Endothelial cell of umbilical vein (primary cell): ENCODE measurements at regions not wholly inside any gene's neighbourhood (a gene's known extent, or its start where the extent isn't known, plus 50 kb on each side); places are given as distances from the start of the nearest gene placed in this dataset.
A peak's percentile ranks its signal among the peaks of the same experiment; 100 is the strongest.

Experiments
- BruUV-seq: library from RNA; stranded (reverse); fragments of 400-500 nt; replicated peaks from 2 replicates; lab custom pipeline; 2021; lab: Mats Ljungman, UMichigan
- CTCF ChIA-PET: fragments of 300-600, 350-600 bp; sonication (Branson Sonifier 250); formaldehyde crosslinking; loops from one replicate; lab custom pipeline; 2021; ENCODE audit warnings: antibody characterized with exemption, inconsistent platforms; lab: Charles Lee
- POLR2A ChIA-PET: fragments of 300-600, 350-600 bp; sonication (Branson Sonifier 250); formaldehyde crosslinking; loops from one replicate; lab custom pipeline; 2021; ENCODE audit warnings: antibody characterized with exemption, inconsistent platforms; lab: Charles Lee
- DNase-seq: peaks from one replicate; pipeline ENCODE4 v3.0.0-alpha.2; 2011; ENCODE audit warnings: low read depth, low spot score
- FAIRE-seq: peaks from 2 replicates; lab custom pipeline; 2011; peaks lifted over from hg19 to GRCh38; lab: Jason Lieb, UNC
- H2AFZ ChIP-seq: 2 replicates; pipeline ENCODE4 v1.6.0; 2012; ENCODE audit warnings: low read depth, low read length, control low read depth, inconsistent platforms
- H3K27ac ChIP-seq: 2 replicates; pipeline ENCODE4 v1.5.1; 2011; ENCODE audit warnings: low read depth, mild to moderate bottlenecking, control low read depth, low read length, moderate library complexity; ENCODE audit not compliant: insufficient read depth
- H3K27me3 ChIP-seq, 2 experiments: 2 replicates each; pipeline versions ENCODE4 v1.6.0 to v1.6.1; 2011; ENCODE audit warnings: low read length in 2 of 2, mixed read lengths in 1 of 2; ENCODE audit not compliant: control insufficient read depth in 2 of 2, insufficient read depth in 2 of 2
- H3K36me3 ChIP-seq, 2 experiments: 2 replicates in 1 of 2; 3 replicates in 1 of 2; pipeline ENCODE4 v1.5.1; 2011; ENCODE audit warnings: low read length in 2 of 2, mild to moderate bottlenecking in 1 of 2, moderate library complexity in 1 of 2; ENCODE audit not compliant: control insufficient read depth in 2 of 2, insufficient read depth in 2 of 2; ENCODE audit errors: extremely low read depth in 1 of 2
- H3K4me1 ChIP-seq: 3 replicates; pipeline ENCODE4 v1.5.1; 2011; ENCODE audit warnings: mild to moderate bottlenecking, low read length; ENCODE audit not compliant: control insufficient read depth, insufficient read depth; ENCODE audit errors: extremely low read depth
- H3K4me2 ChIP-seq: 2 replicates; pipeline ENCODE4 v1.6.1; 2011; ENCODE audit warnings: low read length, control low read depth, mixed read lengths; ENCODE audit not compliant: insufficient read depth
- H3K4me3 ChIP-seq, 3 experiments: fragments of 200-600 bp in 1 of 3; sonication (generic), shearing (Covaris generic) in 1 of 3; replicated peaks in 1 of 3; 2 replicates each; pipeline ENCODE4 v1.5.1; 2011 to 2016; ENCODE audit warnings: control low read depth in 3 of 3, low read length in 3 of 3, mild to moderate bottlenecking in 2 of 3, inconsistent platforms in 1 of 3, low read depth in 1 of 3, moderate library complexity in 1 of 3; ENCODE audit not compliant: insufficient read depth in 1 of 3
- H3K79me2 ChIP-seq: 2 replicates; pipeline ENCODE4 v1.6.0; 2012; ENCODE audit warnings: low read length, inconsistent platforms; ENCODE audit not compliant: control insufficient read depth, insufficient read depth
- H3K9ac ChIP-seq: replicated peaks from 2 replicates; pipeline ENCODE3; 2011; ENCODE audit warnings: low read length, control low read depth; ENCODE audit not compliant: insufficient read depth; ENCODE audit errors: extremely low read depth
- H3K9me1 ChIP-seq: replicated peaks from 3 replicates; pipeline ENCODE4 v1.6.0; 2011; ENCODE audit warnings: mild to moderate bottlenecking, low read length; ENCODE audit not compliant: control insufficient read depth, insufficient read depth; ENCODE audit errors: extremely low read depth
- H3K9me3 ChIP-seq: replicated peaks from 2 replicates; pipeline ENCODE4 v1.5.1; 2012; ENCODE audit warnings: low read length, inconsistent platforms; ENCODE audit not compliant: control insufficient read depth, insufficient read depth
- H4K20me1 ChIP-seq: replicated peaks from 2 replicates; pipeline ENCODE3; 2011; ENCODE audit warnings: mild to moderate bottlenecking, low read length; ENCODE audit not compliant: control insufficient read depth, insufficient read depth; ENCODE audit errors: extremely low read depth
- EZH2 ChIP-seq: IDR thresholded peaks from 2 replicates; pipeline ENCODE4 v1.6.1; 2012; ENCODE audit warnings: borderline replicate concordance, low read depth, mild to moderate bottlenecking, moderate library complexity, low read length, inconsistent platforms; ENCODE audit not compliant: severe bottlenecking
- FOS ChIP-seq: IDR thresholded peaks from 2 replicates; pipeline ENCODE4 v1.6.1; 2011; ENCODE audit warnings: mild to moderate bottlenecking, low read length, moderate library complexity, borderline replicate concordance; ENCODE audit not compliant: insufficient read depth
- GATA2 ChIP-seq: IDR thresholded peaks from 2 replicates; pipeline ENCODE4 v1.7.0; 2011; ENCODE audit warnings: low read depth, mild to moderate bottlenecking, moderate library complexity, mixed read lengths, low read length; ENCODE audit not compliant: insufficient read length, insufficient read depth
- JUN ChIP-seq: IDR thresholded peaks from 2 replicates; pipeline ENCODE4 v1.6.1; 2011; ENCODE audit warnings: borderline replicate concordance, low read depth; ENCODE audit not compliant: insufficient read length, insufficient read depth
- MYC ChIP-seq: IDR thresholded peaks from one replicate; pipeline ENCODE4 v1.6.1; 2011; ENCODE audit warnings: mild to moderate bottlenecking, low read depth, low read length
- POLR2A ChIP-seq: IDR thresholded peaks from 2 replicates; pipeline ENCODE4 v1.6.1; 2012; ENCODE audit warnings: low read depth, mild to moderate bottlenecking, control low read depth, low read length
- POLR2AphosphoS5 ChIP-seq: IDR thresholded peaks from 2 replicates; pipeline ENCODE4 v1.6.1; 2012; ENCODE audit warnings: low read depth, mild to moderate bottlenecking, control low read depth, low read length, moderate library complexity; ENCODE audit not compliant: insufficient read depth
- dilution Hi-C: fragments of 300-500 bp; cut with MboI; formaldehyde crosslinking; loops from one replicate; pipeline ENCODE4 v1.15.0; 2019; ENCODE audit warnings: low sequenced_read_pairs; ENCODE audit not compliant: extremely low pct_ligation_motif_present
- intact Hi-C: fragments of 100-400 bp; cut with micrococcal nuclease; formaldehyde crosslinking; loops from one replicate; pipeline ENCODE4 v1.10.0; 2022
- TF ChIP-seq, protein P1 (sequence below), 2 donors: IDR thresholded peaks; 1 replicate in 1 of 2; 2 replicates in 1 of 2; pipeline ENCODE4 v1.5.1; 2011; ENCODE audit warnings: low read length in 2 of 2, mild to moderate bottlenecking in 2 of 2, moderate library complexity in 2 of 2, control low read depth in 1 of 2, inconsistent platforms in 1 of 2, low read depth in 1 of 2; ENCODE audit not compliant: insufficient read depth in 1 of 2; ENCODE audit errors: extremely low read depth in 1 of 2
- TF ChIP-seq, protein P2 (sequence below): IDR thresholded peaks from 2 replicates; pipeline ENCODE4 v1.6.1; 2011; ENCODE audit not compliant: insufficient read depth, insufficient read length

DNA sequence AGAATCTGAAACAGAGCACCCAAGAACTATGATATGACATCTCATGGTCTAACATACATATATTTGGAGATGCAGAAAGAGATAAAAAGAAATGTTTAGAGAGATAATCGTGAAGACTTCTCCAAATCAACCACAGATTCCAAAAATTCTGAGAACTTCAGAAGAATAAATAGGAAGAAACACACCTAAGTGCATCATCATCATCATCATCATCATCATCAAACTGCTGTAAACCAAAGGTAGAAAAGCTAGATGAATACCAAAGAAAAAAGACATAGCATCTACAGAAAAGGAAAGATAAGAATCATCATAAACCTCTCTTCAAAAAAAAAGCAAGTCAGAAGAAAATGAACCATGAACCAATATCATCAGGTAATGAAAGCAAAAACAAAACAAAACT is 124.2 kb downstream of the PPP1R3A start:
- no peaks in the 10 kb centered on the region for H3K9me1 ChIP-seq
- CTCF ChIA-PET: no interaction called here
- no peaks in the 10 kb centered on the region for H3K9me3 ChIP-seq

DNA sequence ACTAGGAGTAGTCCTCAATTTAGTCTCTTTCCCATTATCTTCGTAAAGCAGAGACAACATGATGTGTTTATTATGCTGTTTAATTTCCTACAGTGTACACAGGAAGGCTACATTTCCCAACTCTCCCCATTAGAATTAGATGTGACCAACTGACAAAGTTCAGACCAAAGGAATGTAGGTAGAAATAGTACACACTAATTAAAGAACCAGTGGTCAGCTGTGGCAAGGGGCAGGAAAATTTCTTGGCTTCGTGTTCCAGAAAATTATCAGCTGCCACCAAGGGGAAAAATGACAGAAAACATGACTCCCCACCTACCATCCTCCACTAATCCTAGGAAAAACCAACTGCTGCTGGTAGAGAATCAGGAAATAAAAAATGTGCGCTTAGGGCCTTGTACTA is 125.6 kb downstream of the PPP1R3A start:
- Histone ChIP-seq H3K4me2 (no peak overlapping the region), H3K9me3 (no peaks in the 10 kb centered on the region), H3K4me3 (no peak overlapping the region), H4K20me1 (no peaks in the 10 kb centered on the region), H3K4me1 (peaks cover 27% of the 10 kb centered on the region), H3K36me3 (no peaks in the 10 kb centered on the region), H3K79me2 (no peaks in the 10 kb centered on the region), H3K9ac (no peak overlapping the region), H3K27me3 (no peaks in the 10 kb centered on the region), H3K27ac (no peak overlapping the region), H3K9me1 (no peaks in the 10 kb centered on the region), H2AFZ (peak overlapping the region; percentile 32)
- ChIA-PET CTCF (interaction anchor here (0.9 kb wide), 1 partner anchor 21 kb away, joined by 3 read pairs; no protein-coding TSS in a partner anchor), POLR2A (no interaction called here)
- FAIRE-seq (no peak), DNase-seq (no peak)
- BruUV-seq: no TSS peak
- TF ChIP-seq JUN (no peak), POLR2AphosphoS5 (no peak), EZH2 (no peak), FOS (no peak), MYC (no peak), GATA2 (no peak), POLR2A (no peak)
- TF ChIP-seq, protein P1, sequence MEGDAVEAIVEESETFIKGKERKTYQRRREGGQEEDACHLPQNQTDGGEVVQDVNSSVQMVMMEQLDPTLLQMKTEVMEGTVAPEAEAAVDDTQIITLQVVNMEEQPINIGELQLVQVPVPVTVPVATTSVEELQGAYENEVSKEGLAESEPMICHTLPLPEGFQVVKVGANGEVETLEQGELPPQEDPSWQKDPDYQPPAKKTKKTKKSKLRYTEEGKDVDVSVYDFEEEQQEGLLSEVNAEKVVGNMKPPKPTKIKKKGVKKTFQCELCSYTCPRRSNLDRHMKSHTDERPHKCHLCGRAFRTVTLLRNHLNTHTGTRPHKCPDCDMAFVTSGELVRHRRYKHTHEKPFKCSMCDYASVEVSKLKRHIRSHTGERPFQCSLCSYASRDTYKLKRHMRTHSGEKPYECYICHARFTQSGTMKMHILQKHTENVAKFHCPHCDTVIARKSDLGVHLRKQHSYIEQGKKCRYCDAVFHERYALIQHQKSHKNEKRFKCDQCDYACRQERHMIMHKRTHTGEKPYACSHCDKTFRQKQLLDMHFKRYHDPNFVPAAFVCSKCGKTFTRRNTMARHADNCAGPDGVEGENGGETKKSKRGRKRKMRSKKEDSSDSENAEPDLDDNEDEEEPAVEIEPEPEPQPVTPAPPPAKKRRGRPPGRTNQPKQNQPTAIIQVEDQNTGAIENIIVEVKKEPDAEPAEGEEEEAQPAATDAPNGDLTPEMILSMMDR (IDR thresholded peaks at IDR 0.05; ENCODE audit: extremely low read depth in 1 of 2, insufficient read depth in 1 of 2, low read depth in 1 of 2, low read length in 2 of 2): no peak
- TF ChIP-seq, protein P2, sequence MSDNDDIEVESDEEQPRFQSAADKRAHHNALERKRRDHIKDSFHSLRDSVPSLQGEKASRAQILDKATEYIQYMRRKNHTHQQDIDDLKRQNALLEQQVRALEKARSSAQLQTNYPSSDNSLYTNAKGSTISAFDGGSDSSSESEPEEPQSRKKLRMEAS: no peak
- dilution Hi-C loops (no loop called here), intact Hi-C loops (no loop called here)

More for the DNA sequence above, 124.2 kb downstream of the PPP1R3A start:
- FAIRE-seq: no peak
- Histone ChIP-seq H4K20me1 (no peaks in the 10 kb centered on the region), H3K27me3 (no peaks in the 10 kb centered on the region), H3K4me2 (no peak overlapping the region), H3K27ac (no peak overlapping the region), H3K9ac (no peak overlapping the region), H3K79me2 (no peaks in the 10 kb centered on the region), H3K4me1 (peaks cover 27% of the 10 kb centered on the region), H2AFZ (no peak overlapping the region), H3K4me3 (no peak overlapping the region), H3K36me3 (no peaks in the 10 kb centered on the region)
- TF ChIP-seq POLR2A (no peak), POLR2AphosphoS5 (no peak), GATA2 (no peak)
- TF ChIP-seq, protein P2: no peak
- BruUV-seq: no TSS peak
- intact Hi-C loops (no loop called here), dilution Hi-C loops (no loop called here)
- POLR2A ChIA-PET: no interaction called here
- no peak for DNase-seq
